ENCODE measurements at regions not wholly inside any gene's neighbourhood (a gene's known extent, or its start where the extent isn't known, plus 50 kb on each side); places are given as distances from the start of the nearest gene placed in this dataset.

GRCh38 chr1:18007391-18008041, 100.1 kb upstream of the IGSF21 start:
- TF ChIP-seq POLR2A (IDR thresholded peaks at IDR 0.05) = no peak
- TF ChIP-seq, protein P1, sequence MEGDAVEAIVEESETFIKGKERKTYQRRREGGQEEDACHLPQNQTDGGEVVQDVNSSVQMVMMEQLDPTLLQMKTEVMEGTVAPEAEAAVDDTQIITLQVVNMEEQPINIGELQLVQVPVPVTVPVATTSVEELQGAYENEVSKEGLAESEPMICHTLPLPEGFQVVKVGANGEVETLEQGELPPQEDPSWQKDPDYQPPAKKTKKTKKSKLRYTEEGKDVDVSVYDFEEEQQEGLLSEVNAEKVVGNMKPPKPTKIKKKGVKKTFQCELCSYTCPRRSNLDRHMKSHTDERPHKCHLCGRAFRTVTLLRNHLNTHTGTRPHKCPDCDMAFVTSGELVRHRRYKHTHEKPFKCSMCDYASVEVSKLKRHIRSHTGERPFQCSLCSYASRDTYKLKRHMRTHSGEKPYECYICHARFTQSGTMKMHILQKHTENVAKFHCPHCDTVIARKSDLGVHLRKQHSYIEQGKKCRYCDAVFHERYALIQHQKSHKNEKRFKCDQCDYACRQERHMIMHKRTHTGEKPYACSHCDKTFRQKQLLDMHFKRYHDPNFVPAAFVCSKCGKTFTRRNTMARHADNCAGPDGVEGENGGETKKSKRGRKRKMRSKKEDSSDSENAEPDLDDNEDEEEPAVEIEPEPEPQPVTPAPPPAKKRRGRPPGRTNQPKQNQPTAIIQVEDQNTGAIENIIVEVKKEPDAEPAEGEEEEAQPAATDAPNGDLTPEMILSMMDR (IDR thresholded peaks at IDR 0.05) = no peak
- H3K4me3 ChIP-seq (ENCODE audit: low read depth, poor library complexity, severe bottlenecking) = no peak overlapping the region
- WGBS, 2 donors = 55 to 57% methylated on average over 14 of the region's 14 CpGs
- intact Hi-C loops (cut with DNase I; ENCODE audit: low total_unique reads) = no loop called here
- DNase-seq (ENCODE audit: low spot score in 2 of 2) = no peak

DNA sequence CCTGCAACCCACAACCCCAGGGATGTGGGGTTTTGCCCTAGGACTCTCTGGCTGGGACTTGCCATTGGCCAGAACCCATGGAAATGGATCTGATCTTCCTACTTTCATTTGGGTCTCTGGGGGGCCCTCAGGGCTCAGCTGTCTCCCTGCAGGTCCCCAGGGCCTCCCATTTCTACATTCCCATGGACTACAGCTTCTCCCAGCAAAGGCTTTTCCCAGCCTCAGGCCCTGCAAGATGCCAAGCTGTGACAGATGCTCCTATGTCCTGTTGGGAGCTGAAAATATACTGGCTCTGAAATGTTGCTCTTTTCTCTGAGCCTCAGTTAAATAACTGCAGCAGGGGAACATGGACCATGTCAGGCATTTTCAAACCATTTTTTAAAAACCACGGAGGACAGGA, 99.5 kb upstream of the IGSF21 start:
- TF ChIP-seq POLR2A (IDR thresholded peaks at IDR 0.05) = no peak
- TF ChIP-seq, protein P1 (IDR thresholded peaks at IDR 0.05) = no peak
- H3K4me3 ChIP-seq (ENCODE audit: low read depth, poor library complexity, severe bottlenecking) = no peak overlapping the region
- intact Hi-C loops (cut with DNase I; ENCODE audit: low total_unique reads) = no loop called here
- 70 to 92% methylated on average over 1 of the region's 1 CpG for WGBS, 2 donors
- DNase-seq (ENCODE audit: low spot score in 2 of 2) = no peak

- TF ChIP-seq POLR2A (IDR thresholded peaks at IDR 0.05) = no peak
- TF ChIP-seq, protein P1 (IDR thresholded peaks at IDR 0.05) = no peak
- intact Hi-C loops (cut with DNase I; ENCODE audit: low total_unique reads) = no loop called here
- H3K4me3 ChIP-seq (ENCODE audit: low read depth, poor library complexity, severe bottlenecking) = no peak overlapping the region
- 52 to 55% methylated on average over 6 of the region's 6 CpGs for WGBS, 2 donors
- no peak for DNase-seq (ENCODE audit: low spot score in 2 of 2)
Observed at GRCh38 chr1:18009055-18009454, 98.5 kb upstream of the IGSF21 start.

- 6 to 21% methylated on average over 8 of the region's 8 CpGs for WGBS, 2 donors
- intact Hi-C loops (cut with DNase I; ENCODE audit: low total_unique reads) = no loop called here
- no peak for TF ChIP-seq POLR2A (IDR thresholded peaks at IDR 0.05)
- TF ChIP-seq, protein P1 (IDR thresholded peaks at IDR 0.05) = no peak
Observed at GRCh38 chr1:18009478-18009961, 98.1 kb upstream of the IGSF21 start.

DNA sequence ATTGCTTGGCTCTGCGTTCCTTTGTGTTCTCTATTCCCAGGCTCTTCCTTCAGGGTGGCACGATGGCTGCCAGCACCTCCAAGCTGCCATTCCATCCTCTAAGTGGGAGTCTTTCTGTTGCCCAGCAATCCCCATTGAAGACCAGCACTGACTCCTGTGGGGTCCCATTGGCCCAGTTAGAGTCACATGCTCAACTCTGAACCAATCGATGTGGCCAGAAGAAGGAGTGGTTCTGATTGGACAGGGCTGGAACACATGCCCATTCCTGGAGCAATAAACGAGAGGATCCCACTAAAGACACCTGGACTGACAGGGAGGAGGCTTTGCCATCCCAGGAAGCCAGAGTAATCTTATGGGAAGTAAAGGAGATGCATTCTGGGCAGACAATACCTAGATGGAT, 97.2 kb upstream of the IGSF21 start:
- DNase-seq (ENCODE audit: low spot score in 2 of 2) = no peak
- intact Hi-C loops (cut with DNase I; ENCODE audit: low total_unique reads) = no loop called here
- H3K4me3 ChIP-seq (ENCODE audit: low read depth, poor library complexity, severe bottlenecking) = no peak overlapping the region
- TF ChIP-seq, protein P1 (IDR thresholded peaks at IDR 0.05) = no peak
- TF ChIP-seq POLR2A (IDR thresholded peaks at IDR 0.05) = no peak
- WGBS, 2 donors = 75% methylated on average over 4 of the region's 4 CpGs

More at GRCh38 chr1:18009478-18009961, 98.1 kb upstream of the IGSF21 start:
- no peak for DNase-seq (ENCODE audit: low spot score in 2 of 2)
- no peak overlapping the region for H3K4me3 ChIP-seq (ENCODE audit: low read depth, poor library complexity, severe bottlenecking)

GRCh38 chr1:18010945-18011344, 96.7 kb upstream of the IGSF21 start:
- intact Hi-C loops (cut with DNase I; ENCODE audit: low total_unique reads) = no loop called here
- no peak for DNase-seq (ENCODE audit: low spot score in 2 of 2)
- 53 to 59% methylated on average over 2 of the region's 2 CpGs for WGBS, 2 donors
- TF ChIP-seq, protein P1 (IDR thresholded peaks at IDR 0.05) = no peak
- no peak for TF ChIP-seq POLR2A (IDR thresholded peaks at IDR 0.05)
- no peak overlapping the region for H3K4me3 ChIP-seq (ENCODE audit: low read depth, poor library complexity, severe bottlenecking)
